Liver (tissue), 3 donors: ENCODE measurements at regions not wholly inside any gene's neighbourhood (a gene's known extent, or its start where the extent isn't known, plus 50 kb on each side); places are given as distances from the start of the nearest gene placed in this dataset.

Experiments used
- ATF3 ChIP-seq: IDR thresholded peaks from 2 replicates; pipeline ENCODE4 v1.6.1; 2016; ENCODE audit warnings: antibody characterized with exemption
- CTCF ChIP-seq: fragments of 150-350 bp; IDR thresholded peaks from 2 replicates; pipeline ENCODE4 v1.5.1; 2017; ENCODE audit warnings: improper control_type of control experiment, low read depth, low read length; ENCODE audit not compliant: missing input control
- GABPA ChIP-seq, 2 donors: IDR thresholded peaks in 1 of 2; conservative IDR thresholded peaks in 1 of 2; 2 replicates each; pipeline ENCODE4 v1.6.1; 2016; ENCODE audit warnings: antibody characterized with exemption in 2 of 2, mild to moderate bottlenecking in 1 of 2, moderate library complexity in 1 of 2
- JUND ChIP-seq, 2 donors: IDR thresholded peaks; 2 replicates each; pipeline ENCODE4 v1.6.1; 2016; ENCODE audit warnings: antibody characterized with exemption in 2 of 2
- REST ChIP-seq: IDR thresholded peaks from 2 replicates; pipeline ENCODE4 v1.6.1; 2016; ENCODE audit warnings: antibody characterized with exemption, mild to moderate bottlenecking
- SP1 ChIP-seq: IDR thresholded peaks from 2 replicates; pipeline ENCODE4 v1.6.1; 2018; ENCODE audit warnings: antibody characterized with exemption, mild to moderate bottlenecking
- donor health status: healthy.
- donor health status: healthy.

- no peak for TF ChIP-seq JUND (IDR thresholded peaks at IDR 0.05)
- no peak for TF ChIP-seq ATF3
- TF ChIP-seq CTCF = no peak
- no peak for TF ChIP-seq REST
- TF ChIP-seq GABPA (IDR thresholded peaks at IDR 0.05 in 1 of 2, conservative IDR thresholded peaks at IDR 0.05 in 1 of 2) = no peak
- TF ChIP-seq SP1 = no peak
Measured at GRCh38 chr9:94479757-94480156, 75.1 kb upstream of the PCAT7 start.
